ENCODE measurements at regions not wholly inside any gene's neighbourhood (a gene's known extent, or its start where the extent isn't known, plus 50 kb on each side); places are given as distances from the start of the nearest gene placed in this dataset.
"Not testable (repeated sequence)": the region's sequence is repeated elsewhere in the genome, so short reads cannot be mapped to it uniquely, and the experiment has no call there.

- not testable (repeated sequence) for H4K91ac ChIP-seq (ENCODE audit: low read depth, low read length); H3K79me2 ChIP-seq (ENCODE audit: control insufficient read depth, insufficient read depth, low read length, poor library complexity); H3K4me2 ChIP-seq (ENCODE audit: low read length); H4K8ac ChIP-seq (ENCODE audit: low read depth, low read length); H3K23ac ChIP-seq (ENCODE audit: low read length); H3K9ac ChIP-seq (ENCODE audit: low read length); H3K4me3 ChIP-seq (ENCODE audit: low read depth, low read length); H3K14ac ChIP-seq (ENCODE audit: low read length); H2BK120ac ChIP-seq (ENCODE audit: insufficient read depth, low read length, poor library complexity); H3K4me1 ChIP-seq (ENCODE audit: control insufficient read depth in 1 of 2, insufficient read depth in 2 of 2, low read length in 2 of 2); H3K27ac ChIP-seq (ENCODE audit: low read depth, low read length); H2BK5ac ChIP-seq (ENCODE audit: low read depth, low read length, poor library complexity); H2AK5ac ChIP-seq (ENCODE audit: low read length); H3K36me3 ChIP-seq (ENCODE audit: control insufficient read depth in 1 of 2, insufficient read depth in 2 of 2, low read length in 2 of 2); H2AFZ ChIP-seq (ENCODE audit: insufficient read depth, low read length, poor library complexity); H3K18ac ChIP-seq (ENCODE audit: low read length); H3K79me1 ChIP-seq (ENCODE audit: low read length); H3K9me3 ChIP-seq (ENCODE audit: insufficient read depth, low read depth, low read length); H3K27me3 ChIP-seq (ENCODE audit: insufficient read depth, low read length); H2BK12ac ChIP-seq (ENCODE audit: low read length); H3K4ac ChIP-seq (ENCODE audit: low read depth, low read length); H4K12ac ChIP-seq (ENCODE audit: low read depth, low read length)
- WGBS (ENCODE audit: extremely low coverage, insufficient coverage, insufficient read length), result no CpG with 5 or more reads among the region's 27 CpGs
- DNase-seq, result peak in 1 of 2 donors; percentile 11
Observed at GRCh38 chr14:30363219-30363880, 195.6 kb upstream of the G2E3 start.

GRCh38 chr14:30369502-30370180 is 189.3 kb upstream of the G2E3 start:
- WGBS (ENCODE audit: extremely low coverage, insufficient coverage, insufficient read length), result no CpG with 5 or more reads among the region's 6 CpGs

GRCh38 chr14:30373053-30373452 is 185.9 kb upstream of the G2E3 start:
- H2BK12ac ChIP-seq (ENCODE audit: low read length), result no peak overlapping the region
- H3K4me1 ChIP-seq (ENCODE audit: control insufficient read depth in 1 of 2, insufficient read depth in 2 of 2, low read length in 2 of 2), result no peaks in the 10 kb centered on the region
- no peak overlapping the region for H3K27ac ChIP-seq (ENCODE audit: low read depth, low read length)
- peak; percentile 54 to 84 for DNase-seq
- H3K79me2 ChIP-seq (ENCODE audit: control insufficient read depth, insufficient read depth, low read length, poor library complexity), result no peaks in the 10 kb centered on the region
- H3K4me2 ChIP-seq (ENCODE audit: low read length), result no peak overlapping the region
- no peak overlapping the region for H3K23ac ChIP-seq (ENCODE audit: low read length)
- no peak overlapping the region for H2BK120ac ChIP-seq (ENCODE audit: insufficient read depth, low read length, poor library complexity)
- no peak overlapping the region for H4K91ac ChIP-seq (ENCODE audit: low read depth, low read length)
- H2BK5ac ChIP-seq (ENCODE audit: low read depth, low read length, poor library complexity), result no peak overlapping the region
- no peak overlapping the region for H4K12ac ChIP-seq (ENCODE audit: low read depth, low read length)
- H3K9ac ChIP-seq (ENCODE audit: low read length), result no peak overlapping the region
- no peak overlapping the region for H3K4ac ChIP-seq (ENCODE audit: low read depth, low read length)
- no peaks in the 10 kb centered on the region for H3K9me3 ChIP-seq (ENCODE audit: insufficient read depth, low read depth, low read length)
- no peak overlapping the region for H3K18ac ChIP-seq (ENCODE audit: low read length)
- no peak overlapping the region for H4K8ac ChIP-seq (ENCODE audit: low read depth, low read length)
- no peaks in the 10 kb centered on the region for H3K79me1 ChIP-seq (ENCODE audit: low read length)
- no CpG with 5 or more reads among the region's 2 CpGs for WGBS (ENCODE audit: extremely low coverage, insufficient coverage, insufficient read length)
- H3K36me3 ChIP-seq (ENCODE audit: control insufficient read depth in 1 of 2, insufficient read depth in 2 of 2, low read length in 2 of 2), result no peaks in the 10 kb centered on the region
- H2AFZ ChIP-seq (ENCODE audit: insufficient read depth, low read length, poor library complexity), result no peak overlapping the region
- no peak overlapping the region for H2AK5ac ChIP-seq (ENCODE audit: low read length)
- H3K27me3 ChIP-seq (ENCODE audit: insufficient read depth, low read length), result peaks cover 2% of the 10 kb centered on the region
- H3K4me3 ChIP-seq (ENCODE audit: low read depth, low read length), result no peak overlapping the region
- no peak overlapping the region for H3K14ac ChIP-seq (ENCODE audit: low read length)

More at GRCh38 chr14:30369502-30370180, 189.3 kb upstream of the G2E3 start:
- Histone ChIP-seq H3K23ac (ENCODE audit: low read length) (no peak overlapping the region), H4K12ac (ENCODE audit: low read depth, low read length) (no peak overlapping the region), H3K4me2 (ENCODE audit: low read length) (no peak overlapping the region), H2BK120ac (ENCODE audit: insufficient read depth, low read length, poor library complexity) (no peak overlapping the region), H2AFZ (ENCODE audit: insufficient read depth, low read length, poor library complexity) (no peak overlapping the region), H4K8ac (ENCODE audit: low read depth, low read length) (no peak overlapping the region), H3K79me2 (ENCODE audit: control insufficient read depth, insufficient read depth, low read length, poor library complexity) (no peaks in the 10 kb centered on the region), H3K18ac (ENCODE audit: low read length) (no peak overlapping the region), H3K36me3 (ENCODE audit: control insufficient read depth in 1 of 2, insufficient read depth in 2 of 2, low read length in 2 of 2) (no peaks in the 10 kb centered on the region), H3K4me1 (ENCODE audit: control insufficient read depth in 1 of 2, insufficient read depth in 2 of 2, low read length in 2 of 2) (no peaks in the 10 kb centered on the region), H3K14ac (ENCODE audit: low read length) (no peak overlapping the region), H4K91ac (ENCODE audit: low read depth, low read length) (no peak overlapping the region), H3K4me3 (ENCODE audit: low read depth, low read length) (no peak overlapping the region), H2BK12ac (ENCODE audit: low read length) (no peak overlapping the region), H3K4ac (ENCODE audit: low read depth, low read length) (no peak overlapping the region), H3K27me3 (ENCODE audit: insufficient read depth, low read length) (no peaks in the 10 kb centered on the region), H3K27ac (ENCODE audit: low read depth, low read length) (no peak overlapping the region), H2BK5ac (ENCODE audit: low read depth, low read length, poor library complexity) (no peak overlapping the region), H2AK5ac (ENCODE audit: low read length) (no peak overlapping the region), H3K9me3 (ENCODE audit: insufficient read depth, low read depth, low read length) (no peaks in the 10 kb centered on the region), H3K9ac (ENCODE audit: low read length) (no peak overlapping the region), H3K79me1 (ENCODE audit: low read length) (no peaks in the 10 kb centered on the region)
- DNase-seq, result no peak

- Histone ChIP-seq H4K12ac (ENCODE audit: low read depth, low read length) (no peak overlapping the region), H3K79me1 (ENCODE audit: low read length) (no peaks in the 10 kb centered on the region), H3K4me1 (ENCODE audit: control insufficient read depth in 1 of 2, insufficient read depth in 2 of 2, low read length in 2 of 2) (no peaks in the 10 kb centered on the region), H2AFZ (ENCODE audit: insufficient read depth, low read length, poor library complexity) (no peak overlapping the region), H3K14ac (ENCODE audit: low read length) (no peak overlapping the region), H3K4me3 (ENCODE audit: low read depth, low read length) (no peak overlapping the region), H3K36me3 (ENCODE audit: control insufficient read depth in 1 of 2, insufficient read depth in 2 of 2, low read length in 2 of 2) (no peaks in the 10 kb centered on the region), H2AK5ac (ENCODE audit: low read length) (no peak overlapping the region), H3K18ac (ENCODE audit: low read length) (no peak overlapping the region), H3K23ac (ENCODE audit: low read length) (no peak overlapping the region), H2BK12ac (ENCODE audit: low read length) (no peak overlapping the region), H2BK5ac (ENCODE audit: low read depth, low read length, poor library complexity) (no peak overlapping the region), H3K9ac (ENCODE audit: low read length) (no peak overlapping the region), H3K9me3 (ENCODE audit: insufficient read depth, low read depth, low read length) (no peaks in the 10 kb centered on the region), H3K27me3 (ENCODE audit: insufficient read depth, low read length) (peaks cover 2% of the 10 kb centered on the region), H2BK120ac (ENCODE audit: insufficient read depth, low read length, poor library complexity) (no peak overlapping the region), H3K4ac (ENCODE audit: low read depth, low read length) (no peak overlapping the region), H3K4me2 (ENCODE audit: low read length) (no peak overlapping the region), H4K8ac (ENCODE audit: low read depth, low read length) (no peak overlapping the region), H4K91ac (ENCODE audit: low read depth, low read length) (no peak overlapping the region), H3K79me2 (ENCODE audit: control insufficient read depth, insufficient read depth, low read length, poor library complexity) (no peaks in the 10 kb centered on the region), H3K27ac (ENCODE audit: low read depth, low read length) (no peak overlapping the region)
- peak; percentile 32 to 71 for DNase-seq
- WGBS (ENCODE audit: extremely low coverage, insufficient coverage, insufficient read length), result no CpG with 5 or more reads among the region's 2 CpGs
Observed at GRCh38 chr14:30373526-30373925, 185.4 kb upstream of the G2E3 start.
